ENCODE measurements at regions not wholly inside any gene's neighbourhood (a gene's known extent, or its start where the extent isn't known, plus 50 kb on each side); places are given as distances from the start of the nearest gene placed in this dataset.

DNA sequence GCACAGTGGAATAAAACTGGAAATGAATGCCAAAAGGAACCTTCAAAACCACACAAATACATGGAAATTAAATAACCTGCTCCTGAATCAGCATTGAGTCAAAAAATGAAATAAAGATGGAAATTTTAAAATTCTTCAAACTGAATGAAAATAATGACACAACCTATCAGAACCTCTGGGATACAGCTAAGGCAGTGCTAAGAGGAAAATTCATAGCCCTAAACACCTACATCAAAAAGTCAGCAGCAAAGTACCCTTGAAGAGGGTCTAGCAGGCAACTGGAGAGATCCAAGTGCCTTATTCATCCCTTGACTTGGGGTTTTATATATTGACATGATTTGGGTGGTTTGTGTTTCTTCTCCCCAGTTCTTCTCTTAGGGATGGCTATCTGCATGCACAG is 294.1 kb downstream of the PMP22 start:
- TF ChIP-seq, protein P1, sequence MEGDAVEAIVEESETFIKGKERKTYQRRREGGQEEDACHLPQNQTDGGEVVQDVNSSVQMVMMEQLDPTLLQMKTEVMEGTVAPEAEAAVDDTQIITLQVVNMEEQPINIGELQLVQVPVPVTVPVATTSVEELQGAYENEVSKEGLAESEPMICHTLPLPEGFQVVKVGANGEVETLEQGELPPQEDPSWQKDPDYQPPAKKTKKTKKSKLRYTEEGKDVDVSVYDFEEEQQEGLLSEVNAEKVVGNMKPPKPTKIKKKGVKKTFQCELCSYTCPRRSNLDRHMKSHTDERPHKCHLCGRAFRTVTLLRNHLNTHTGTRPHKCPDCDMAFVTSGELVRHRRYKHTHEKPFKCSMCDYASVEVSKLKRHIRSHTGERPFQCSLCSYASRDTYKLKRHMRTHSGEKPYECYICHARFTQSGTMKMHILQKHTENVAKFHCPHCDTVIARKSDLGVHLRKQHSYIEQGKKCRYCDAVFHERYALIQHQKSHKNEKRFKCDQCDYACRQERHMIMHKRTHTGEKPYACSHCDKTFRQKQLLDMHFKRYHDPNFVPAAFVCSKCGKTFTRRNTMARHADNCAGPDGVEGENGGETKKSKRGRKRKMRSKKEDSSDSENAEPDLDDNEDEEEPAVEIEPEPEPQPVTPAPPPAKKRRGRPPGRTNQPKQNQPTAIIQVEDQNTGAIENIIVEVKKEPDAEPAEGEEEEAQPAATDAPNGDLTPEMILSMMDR (IDR thresholded peaks at IDR 0.05) = no peak
- TF ChIP-seq POLR2A (IDR thresholded peaks at IDR 0.05) = no peak

Measured in breast epithelium (tissue), 3 donors.